ENCODE measurements at regions not wholly inside any gene's neighbourhood (a gene's known extent, or its start where the extent isn't known, plus 50 kb on each side); places are given as distances from the start of the nearest gene placed in this dataset.

DNA sequence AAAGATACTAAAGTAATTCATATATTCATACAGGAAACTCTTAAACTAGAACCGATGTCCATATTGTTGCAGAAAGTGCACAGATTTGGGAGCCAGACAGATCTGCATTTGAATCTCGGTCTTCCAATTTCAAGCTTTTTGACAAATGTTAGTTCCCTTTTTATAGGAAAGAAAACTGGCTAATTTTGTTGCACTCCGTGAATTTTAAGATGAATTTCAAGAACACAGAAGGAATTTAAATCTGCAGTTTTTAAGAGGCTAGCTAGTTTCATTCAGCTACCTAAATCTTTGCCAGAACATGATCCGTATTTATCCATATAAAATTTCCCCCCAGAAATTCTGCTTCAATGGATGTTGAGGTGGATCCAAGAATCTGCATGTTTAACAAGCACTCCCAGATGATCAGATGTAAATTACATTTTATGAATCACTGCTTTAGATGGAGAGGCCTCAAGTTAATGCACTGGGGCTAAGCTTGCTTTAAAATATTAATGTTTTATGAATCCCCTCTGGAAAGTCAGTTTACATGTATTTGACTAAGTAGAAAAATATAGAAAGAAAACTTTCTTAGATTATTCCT, 1296.3 kb upstream of the CADM2 start:
- Histone ChIP-seq H3K27ac (no peak overlapping the region), H3K36me3 (no peaks in the 10 kb centered on the region), H3K9me3 (no peaks in the 10 kb centered on the region), H3K4me3 (no peak overlapping the region), H3K4me1 (no peaks in the 10 kb centered on the region), H3K27me3 (no peaks in the 10 kb centered on the region)
- DNase-seq: no peak
- intact Hi-C loops (cut with DNase I; ENCODE audit: low total_unique reads): no loop called here
- no peak for TF ChIP-seq CTCF (IDR thresholded peaks at IDR 0.05)

DNA sequence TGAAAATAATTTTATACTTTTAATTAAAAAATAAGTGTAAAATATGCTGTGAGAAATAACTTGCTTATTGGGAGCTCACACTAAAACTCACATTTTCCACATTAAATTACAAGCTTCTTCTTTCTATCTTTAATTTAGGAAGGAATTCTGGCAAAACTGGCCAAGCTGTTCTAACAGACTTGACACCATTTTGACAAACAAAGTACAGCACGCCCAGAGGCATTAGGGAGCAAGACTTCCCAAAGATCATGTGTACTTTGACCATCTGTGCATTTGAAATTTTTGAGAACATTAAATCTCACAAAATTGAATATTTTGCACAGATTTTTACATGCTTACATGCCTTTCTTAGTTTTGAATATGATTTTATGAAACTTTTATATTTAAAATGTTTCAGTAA, 1288.4 kb upstream of the CADM2 start:
- Histone ChIP-seq H3K36me3 (no peaks in the 10 kb centered on the region), H3K4me3 (no peak overlapping the region), H3K4me1 (no peaks in the 10 kb centered on the region), H3K27ac (no peak overlapping the region), H3K27me3 (no peaks in the 10 kb centered on the region), H3K9me3 (no peaks in the 10 kb centered on the region)
- no peak for TF ChIP-seq CTCF (IDR thresholded peaks at IDR 0.05)
- intact Hi-C loops (cut with DNase I; ENCODE audit: low total_unique reads): no loop called here
- no peak for DNase-seq

DNA sequence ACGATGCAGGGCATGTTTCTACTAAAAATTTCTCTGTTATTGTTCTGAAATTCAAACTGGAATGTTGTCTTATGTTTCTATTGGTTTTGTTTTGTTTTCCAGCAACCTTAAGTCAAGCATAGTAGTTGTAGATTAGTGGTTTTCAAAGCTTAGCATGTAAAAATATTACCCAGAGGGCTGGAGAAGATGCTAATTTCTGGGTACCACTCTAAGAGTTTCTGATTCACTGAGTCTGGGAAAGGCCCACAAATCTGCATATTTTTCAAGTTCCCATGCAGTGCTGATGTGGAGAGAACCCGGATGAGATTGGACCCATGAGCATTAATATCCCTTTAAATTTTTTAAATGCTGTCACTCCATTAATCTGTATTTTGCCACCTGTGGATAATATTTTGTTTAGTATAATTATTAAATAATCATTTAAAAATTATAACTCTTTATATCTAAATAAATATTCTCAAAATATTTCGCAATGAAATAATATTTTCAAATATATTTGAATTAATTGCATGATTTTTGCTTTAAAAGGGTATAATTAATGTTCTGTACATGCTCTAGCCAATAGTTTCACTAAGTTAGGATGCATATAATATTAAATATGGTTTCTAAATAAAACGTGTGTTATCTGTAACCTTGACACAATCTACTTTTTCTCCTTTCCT, 1274.7 kb upstream of the CADM2 start:
- Histone ChIP-seq H3K27ac (no peak overlapping the region), H3K36me3 (no peaks in the 10 kb centered on the region), H3K27me3 (no peaks in the 10 kb centered on the region), H3K9me3 (no peaks in the 10 kb centered on the region), H3K4me1 (no peaks in the 10 kb centered on the region), H3K4me3 (no peak overlapping the region)
- no peak for DNase-seq
- intact Hi-C loops (cut with DNase I; ENCODE audit: low total_unique reads): no loop called here
- TF ChIP-seq CTCF (IDR thresholded peaks at IDR 0.05): no peak

DNA sequence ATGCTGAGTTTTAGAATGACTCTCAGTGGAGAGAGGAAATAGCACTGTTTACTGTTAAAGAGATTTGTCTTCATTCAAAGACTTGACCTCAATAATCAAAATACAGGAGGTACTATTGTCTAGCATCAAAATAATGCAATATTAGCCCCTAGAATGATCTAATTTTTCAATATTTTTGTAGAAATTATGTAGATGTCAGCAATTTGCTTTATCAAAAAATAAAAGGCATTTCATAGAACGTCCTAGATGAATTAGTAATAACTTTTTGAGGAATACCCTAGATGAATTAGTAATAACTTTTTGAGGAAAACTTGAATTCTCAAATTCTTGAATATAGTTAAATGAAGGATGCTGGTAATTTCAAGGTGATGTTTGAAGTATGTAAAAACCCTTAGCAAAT, 1252.1 kb upstream of the CADM2 start:
- Histone ChIP-seq H3K27ac (no peak overlapping the region), H3K4me3 (no peak overlapping the region), H3K27me3 (no peaks in the 10 kb centered on the region), H3K36me3 (no peaks in the 10 kb centered on the region), H3K4me1 (no peaks in the 10 kb centered on the region), H3K9me3 (no peaks in the 10 kb centered on the region)
- DNase-seq: no peak
- TF ChIP-seq CTCF (IDR thresholded peaks at IDR 0.05): no peak
- intact Hi-C loops (cut with DNase I; ENCODE audit: low total_unique reads): no loop called here

DNA sequence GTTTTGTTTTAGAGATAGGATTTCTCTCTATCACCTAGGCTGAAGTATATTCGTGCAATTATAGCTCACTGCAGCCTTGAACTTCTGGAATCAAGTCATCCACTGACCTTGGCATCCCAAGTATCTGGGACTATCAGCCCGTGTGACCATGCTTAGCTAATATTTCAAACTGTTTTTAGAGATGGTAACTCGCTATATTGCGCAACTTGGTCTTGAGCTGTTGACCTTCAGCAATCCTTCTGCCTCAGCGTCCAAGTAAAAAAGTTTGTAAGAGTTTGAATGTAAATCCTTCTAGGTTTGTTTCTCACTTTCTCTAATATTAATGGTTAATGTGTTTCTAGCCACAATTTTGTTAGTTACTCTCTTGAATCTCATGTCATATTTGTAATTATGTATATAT, 1243.5 kb upstream of the CADM2 start:
- Histone ChIP-seq H3K36me3 (no peaks in the 10 kb centered on the region), H3K27me3 (no peaks in the 10 kb centered on the region), H3K4me3 (no peak overlapping the region), H3K4me1 (no peaks in the 10 kb centered on the region), H3K9me3 (no peaks in the 10 kb centered on the region), H3K27ac (no peak overlapping the region)
- no peak for TF ChIP-seq CTCF (IDR thresholded peaks at IDR 0.05)
- intact Hi-C loops (cut with DNase I; ENCODE audit: low total_unique reads): no loop called here
- no peak for DNase-seq
